ENCODE measurements at regions not wholly inside any gene's neighbourhood (a gene's known extent, or its start where the extent isn't known, plus 50 kb on each side); places are given as distances from the start of the nearest gene placed in this dataset.

- TF ChIP-seq ZHX2 (IDR thresholded peaks at IDR 0.05; ENCODE audit: low read depth): peak; percentile 73; the same call in 1 of the 2 replicates
- no peak for TF ChIP-seq ZHX2 (CRISPR knock-in tag; IDR thresholded peaks at IDR 0.05; ENCODE audit: borderline replicate concordance)
- peak; percentile 87; the same call in 1 of the 2 replicates for TF ChIP-seq ZBTB38 (CRISPR knock-in tag; IDR thresholded peaks at IDR 0.05)
- 0 out of 2 replicates have a peak, but pooled peaks have one; percentile 40 for TF ChIP-seq ZNF572 (CRISPR knock-in tag; IDR thresholded peaks at IDR 0.05)
- TF ChIP-seq ZNF292 (CRISPR knock-in tag; IDR thresholded peaks at IDR 0.05; ENCODE audit: borderline replicate concordance, low read depth): peak; percentile 22; the same call in 1 of the 2 replicates
- peak; percentile 76; the same call in 1 of the 2 replicates for TF ChIP-seq JUN (CRISPR knock-in tag; IDR thresholded peaks at IDR 0.05)
- peak; percentile 49 for TF ChIP-seq POGZ (CRISPR knock-in tag; IDR thresholded peaks at IDR 0.05)
- 0 out of 2 replicates have a peak, but pooled peaks have one; percentile 18 for TF ChIP-seq ZNF547 (CRISPR knock-in tag; IDR thresholded peaks at IDR 0.05)
- peak; percentile 25; the same call in 1 of the 2 replicates for TF ChIP-seq SP5 (CRISPR knock-in tag; IDR thresholded peaks at IDR 0.05; ENCODE audit: borderline replicate concordance, low read depth)
- peak; percentile 35; the same call in 1 of the 2 replicates for TF ChIP-seq GABPB1 (CRISPR knock-in tag; IDR thresholded peaks at IDR 0.05)
- 0 out of 2 replicates have a peak, but pooled peaks have one; percentile 24 for TF ChIP-seq CBX5 (CRISPR knock-in tag; IDR thresholded peaks at IDR 0.05; ENCODE audit: borderline replicate concordance)
- TF ChIP-seq PATZ1 (CRISPR knock-in tag; IDR thresholded peaks at IDR 0.05): peak; percentile 39; the same call in 1 of the 2 replicates
- TF ChIP-seq GATAD2A (CRISPR knock-in tag; IDR thresholded peaks at IDR 0.05): peak; percentile 58
- TF ChIP-seq ZBTB33 (CRISPR knock-in tag; IDR thresholded peaks at IDR 0.05): peak; percentile 88
- TF ChIP-seq CEBPB (IDR thresholded peaks at IDR 0.05; ENCODE audit: borderline replicate concordance, low read depth, low read length): no peak
- TF ChIP-seq SAP130 (CRISPR knock-in tag; IDR thresholded peaks at IDR 0.05; ENCODE audit: low read depth): peak; percentile 68
- peak; percentile 27; the same call in 1 of the 2 replicates for TF ChIP-seq SOX5 (CRISPR knock-in tag; IDR thresholded peaks at IDR 0.05; ENCODE audit: borderline replicate concordance)
- peak; percentile 8 for TF ChIP-seq TEAD3 (CRISPR knock-in tag; optimal IDR thresholded peaks at IDR 0.05; ENCODE audit: borderline replicate concordance)
- 0 out of 2 replicates have a peak, but pooled peaks have one; percentile 12 for TF ChIP-seq ZFY (CRISPR knock-in tag; IDR thresholded peaks at IDR 0.05)
- 0 out of 2 replicates have a peak, but pooled peaks have one; percentile 7 for TF ChIP-seq TFAP4 (IDR thresholded peaks at IDR 0.05; ENCODE audit: borderline replicate concordance, low read depth)
- peak; percentile 47 for TF ChIP-seq RARA (CRISPR knock-in tag; IDR thresholded peaks at IDR 0.05)
Measured at GRCh38 chr17:77363821-77364361, 223.1 kb downstream of the SEC14L1 start (continued).

All from HepG2 (cell line).